ENCODE measurements at regions not wholly inside any gene's neighbourhood (a gene's known extent, or its start where the extent isn't known, plus 50 kb on each side); places are given as distances from the start of the nearest gene placed in this dataset.

DNA sequence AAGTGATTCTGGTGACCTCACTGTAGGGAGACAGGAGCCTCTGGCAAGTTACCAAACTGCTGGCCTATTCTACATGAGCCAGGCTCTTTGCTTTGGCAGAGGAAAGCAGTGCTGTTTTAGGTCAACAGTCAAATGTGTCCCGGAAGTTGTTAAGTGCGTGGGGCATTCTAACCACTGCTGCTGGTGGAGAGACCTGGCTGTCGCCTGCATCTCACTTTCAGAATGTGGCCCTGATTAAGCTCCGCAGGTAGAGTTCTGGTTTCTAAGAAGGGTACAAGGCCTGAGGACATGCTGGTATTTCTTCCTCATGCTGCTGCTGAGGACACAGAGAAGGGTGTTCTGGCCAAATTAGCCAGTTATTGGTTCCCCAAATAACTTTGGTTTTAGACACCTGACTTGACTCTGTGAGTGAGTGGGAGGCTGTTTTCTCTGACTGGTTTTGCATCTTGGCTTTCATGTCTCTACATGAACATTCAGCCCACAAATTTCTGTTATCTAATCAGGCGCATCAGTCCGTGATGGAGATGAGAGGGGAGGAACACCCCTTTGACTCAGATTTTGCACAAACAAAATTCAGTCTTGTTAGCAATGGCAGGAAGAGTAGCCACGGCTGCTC is 120.8 kb downstream of the LMO4 start:
- Histone ChIP-seq H3K4me3 (ENCODE audit: low read depth, low read length) (no peak overlapping the region), H3K9ac (ENCODE audit: low read depth, low read length) (no peak overlapping the region), H3K4me1 (ENCODE audit: control insufficient read depth, insufficient read depth, low read length) (no peaks in the 10 kb centered on the region), H3K27me3 (ENCODE audit: control insufficient read depth, insufficient read depth, low read length) (no peaks in the 10 kb centered on the region), H3K9me3 (ENCODE audit: control insufficient read depth, insufficient read depth, low read length) (no peaks in the 10 kb centered on the region), H3K36me3 (ENCODE audit: control insufficient read depth, insufficient read depth, low read length) (no peaks in the 10 kb centered on the region)

DNA sequence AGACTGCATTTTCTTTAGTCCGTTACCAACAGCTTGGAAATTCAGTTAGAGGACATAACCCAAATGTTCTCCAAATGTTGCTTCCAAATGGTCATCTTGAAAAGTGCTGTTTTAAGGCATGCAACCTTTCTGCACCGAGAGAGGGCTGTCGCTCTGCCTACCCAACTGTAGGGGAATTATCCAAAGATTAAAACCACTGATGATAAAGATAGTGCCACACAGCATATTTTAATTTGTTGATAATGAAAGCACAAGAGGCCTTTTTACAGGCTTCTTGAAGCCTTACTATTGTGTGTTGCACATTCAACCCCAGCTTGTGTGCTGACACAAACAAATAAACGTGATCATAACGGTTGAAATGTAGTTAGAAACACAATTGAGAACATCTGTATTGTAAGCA is 121.5 kb downstream of the LMO4 start:
- Histone ChIP-seq H3K36me3 (ENCODE audit: control insufficient read depth, insufficient read depth, low read length) (no peaks in the 10 kb centered on the region), H3K4me1 (ENCODE audit: control insufficient read depth, insufficient read depth, low read length) (no peaks in the 10 kb centered on the region), H3K27me3 (ENCODE audit: control insufficient read depth, insufficient read depth, low read length) (no peaks in the 10 kb centered on the region), H3K9ac (ENCODE audit: low read depth, low read length) (no peak overlapping the region), H3K9me3 (ENCODE audit: control insufficient read depth, insufficient read depth, low read length) (no peaks in the 10 kb centered on the region), H3K4me3 (ENCODE audit: low read depth, low read length) (no peak overlapping the region)

DNA sequence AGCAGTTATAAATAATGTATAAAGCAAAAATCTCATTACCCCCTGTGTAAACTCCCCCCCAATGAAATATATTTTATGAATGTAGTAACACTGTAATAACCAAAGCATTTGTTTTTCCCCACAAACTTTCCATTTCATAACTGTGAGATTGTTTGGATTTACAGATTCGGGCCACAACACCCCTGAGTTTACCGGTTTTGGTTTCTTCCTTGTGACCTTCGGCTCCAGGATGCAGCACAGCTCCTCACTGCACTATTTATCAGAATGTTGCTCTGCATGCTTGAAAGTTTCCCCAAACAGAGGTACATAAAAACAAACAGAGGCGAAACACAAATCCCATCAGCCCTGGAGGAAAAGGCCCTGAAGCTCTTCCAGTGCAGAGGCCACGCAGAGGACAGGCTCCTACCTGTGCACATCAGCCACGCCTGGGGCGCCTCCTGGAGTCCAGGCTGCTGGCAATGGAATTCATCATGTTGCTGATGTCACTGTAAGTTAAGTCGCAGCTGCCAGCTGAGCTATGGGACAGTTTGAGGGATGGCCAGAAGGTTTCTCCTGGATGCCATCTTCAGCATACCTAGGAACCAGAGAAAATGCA is 122.0 kb downstream of the LMO4 start:
- H3K4me1 ChIP-seq (ENCODE audit: control insufficient read depth, insufficient read depth, low read length) = no peaks in the 10 kb centered on the region
- H3K9me3 ChIP-seq (ENCODE audit: control insufficient read depth, insufficient read depth, low read length) = no peaks in the 10 kb centered on the region
- no peak overlapping the region for H3K4me3 ChIP-seq (ENCODE audit: low read depth, low read length)
- no peaks in the 10 kb centered on the region for H3K36me3 ChIP-seq (ENCODE audit: control insufficient read depth, insufficient read depth, low read length)
- no peaks in the 10 kb centered on the region for H3K27me3 ChIP-seq (ENCODE audit: control insufficient read depth, insufficient read depth, low read length)
- no peak overlapping the region for H3K9ac ChIP-seq (ENCODE audit: low read depth, low read length)

GRCh38 chr1:87451229-87451920 is 122.7 kb downstream of the LMO4 start:
- no peaks in the 10 kb centered on the region for H3K9me3 ChIP-seq (ENCODE audit: control insufficient read depth, insufficient read depth, low read length)
- no peaks in the 10 kb centered on the region for H3K4me1 ChIP-seq (ENCODE audit: control insufficient read depth, insufficient read depth, low read length)
- H3K27me3 ChIP-seq (ENCODE audit: control insufficient read depth, insufficient read depth, low read length) = no peaks in the 10 kb centered on the region
- no peak overlapping the region for H3K9ac ChIP-seq (ENCODE audit: low read depth, low read length)
- no peaks in the 10 kb centered on the region for H3K36me3 ChIP-seq (ENCODE audit: control insufficient read depth, insufficient read depth, low read length)
- no peak overlapping the region for H3K4me3 ChIP-seq (ENCODE audit: low read depth, low read length)

DNA sequence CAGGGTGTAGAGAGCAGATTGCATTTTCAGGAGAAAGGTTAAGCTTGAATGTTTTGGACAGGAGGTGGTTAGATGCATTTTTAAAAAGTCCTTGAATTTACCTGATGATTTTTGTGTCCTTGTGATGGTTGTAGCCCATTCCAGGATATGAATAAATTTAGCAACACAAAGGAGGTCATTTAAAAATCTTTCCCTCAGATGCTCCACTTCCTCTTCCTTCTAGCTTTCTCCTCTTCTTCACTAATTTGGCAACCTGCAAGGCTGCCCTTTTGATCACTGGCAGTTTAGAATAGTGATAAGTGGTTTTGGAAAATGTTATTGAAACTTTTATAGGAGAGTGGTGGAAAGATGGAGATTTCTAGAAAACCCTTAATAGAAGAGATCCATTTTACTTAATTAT is 124.0 kb downstream of the LMO4 start:
- no peak overlapping the region for H3K9ac ChIP-seq (ENCODE audit: low read depth, low read length)
- H3K36me3 ChIP-seq (ENCODE audit: control insufficient read depth, insufficient read depth, low read length) = no peaks in the 10 kb centered on the region

GRCh38 chr1:87457408-87457807 is 128.7 kb downstream of the LMO4 start:
- no peak overlapping the region for H3K9ac ChIP-seq (ENCODE audit: low read depth, low read length)
- H3K4me1 ChIP-seq (ENCODE audit: control insufficient read depth, insufficient read depth, low read length) = no peaks in the 10 kb centered on the region
- no peak overlapping the region for H3K4me3 ChIP-seq (ENCODE audit: low read depth, low read length)
- no peaks in the 10 kb centered on the region for H3K36me3 ChIP-seq (ENCODE audit: control insufficient read depth, insufficient read depth, low read length)
- H3K9me3 ChIP-seq (ENCODE audit: control insufficient read depth, insufficient read depth, low read length) = peaks cover 3% of the 10 kb centered on the region
- H3K27me3 ChIP-seq (ENCODE audit: control insufficient read depth, insufficient read depth, low read length) = no peaks in the 10 kb centered on the region

More for the DNA sequence above, 124.0 kb downstream of the LMO4 start:
- H3K4me1 ChIP-seq (ENCODE audit: control insufficient read depth, insufficient read depth, low read length) = no peaks in the 10 kb centered on the region
- H3K4me3 ChIP-seq (ENCODE audit: low read depth, low read length) = no peak overlapping the region
- no peaks in the 10 kb centered on the region for H3K9me3 ChIP-seq (ENCODE audit: control insufficient read depth, insufficient read depth, low read length)
- no peaks in the 10 kb centered on the region for H3K27me3 ChIP-seq (ENCODE audit: control insufficient read depth, insufficient read depth, low read length)

DNA sequence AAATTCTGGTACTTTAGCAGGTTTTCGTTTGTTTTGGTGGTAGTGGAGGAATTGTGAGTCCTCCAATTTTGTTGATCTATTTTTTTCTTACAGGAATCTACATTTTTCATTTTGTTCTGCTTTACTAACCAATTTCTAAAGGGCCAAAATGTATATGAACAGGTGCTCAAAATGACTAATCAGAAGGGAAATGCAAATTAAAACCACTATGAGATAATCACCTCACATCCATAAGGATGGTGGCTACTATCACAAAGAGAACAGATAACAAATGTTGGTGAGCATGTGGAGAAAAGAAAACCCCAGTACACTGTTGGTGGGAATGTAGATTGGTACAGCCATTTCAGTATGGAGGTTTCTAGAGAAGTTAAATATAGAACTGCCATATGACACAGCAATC is 134.2 kb downstream of the LMO4 start:
- Histone ChIP-seq H3K9me3 (ENCODE audit: control insufficient read depth, insufficient read depth, low read length) (peaks cover 3% of the 10 kb centered on the region), H3K4me1 (ENCODE audit: control insufficient read depth, insufficient read depth, low read length) (peaks cover 8% of the 10 kb centered on the region), H3K4me3 (ENCODE audit: low read depth, low read length) (no peak overlapping the region), H3K27me3 (ENCODE audit: control insufficient read depth, insufficient read depth, low read length) (no peaks in the 10 kb centered on the region), H3K9ac (ENCODE audit: low read depth, low read length) (no peak overlapping the region), H3K36me3 (ENCODE audit: control insufficient read depth, insufficient read depth, low read length) (no peaks in the 10 kb centered on the region)

GRCh38 chr1:87464022-87464490 is 135.4 kb downstream of the LMO4 start:
- no peaks in the 10 kb centered on the region for H3K36me3 ChIP-seq (ENCODE audit: control insufficient read depth, insufficient read depth, low read length)
- H3K27me3 ChIP-seq (ENCODE audit: control insufficient read depth, insufficient read depth, low read length) = no peaks in the 10 kb centered on the region
- no peak overlapping the region for H3K9ac ChIP-seq (ENCODE audit: low read depth, low read length)
- H3K9me3 ChIP-seq (ENCODE audit: control insufficient read depth, insufficient read depth, low read length) = peaks cover 3% of the 10 kb centered on the region
- no peak overlapping the region for H3K4me3 ChIP-seq (ENCODE audit: low read depth, low read length)
- peaks cover 8% of the 10 kb centered on the region for H3K4me1 ChIP-seq (ENCODE audit: control insufficient read depth, insufficient read depth, low read length)

- Histone ChIP-seq H3K9ac (ENCODE audit: low read depth, low read length) (no peak overlapping the region), H3K4me1 (ENCODE audit: control insufficient read depth, insufficient read depth, low read length) (peaks cover 8% of the 10 kb centered on the region), H3K4me3 (ENCODE audit: low read depth, low read length) (no peak overlapping the region), H3K36me3 (ENCODE audit: control insufficient read depth, insufficient read depth, low read length) (no peaks in the 10 kb centered on the region), H3K9me3 (ENCODE audit: control insufficient read depth, insufficient read depth, low read length) (no peaks in the 10 kb centered on the region), H3K27me3 (ENCODE audit: control insufficient read depth, insufficient read depth, low read length) (no peaks in the 10 kb centered on the region)
Measured at GRCh38 chr1:87466621-87467020, 137.9 kb downstream of the LMO4 start.

DNA sequence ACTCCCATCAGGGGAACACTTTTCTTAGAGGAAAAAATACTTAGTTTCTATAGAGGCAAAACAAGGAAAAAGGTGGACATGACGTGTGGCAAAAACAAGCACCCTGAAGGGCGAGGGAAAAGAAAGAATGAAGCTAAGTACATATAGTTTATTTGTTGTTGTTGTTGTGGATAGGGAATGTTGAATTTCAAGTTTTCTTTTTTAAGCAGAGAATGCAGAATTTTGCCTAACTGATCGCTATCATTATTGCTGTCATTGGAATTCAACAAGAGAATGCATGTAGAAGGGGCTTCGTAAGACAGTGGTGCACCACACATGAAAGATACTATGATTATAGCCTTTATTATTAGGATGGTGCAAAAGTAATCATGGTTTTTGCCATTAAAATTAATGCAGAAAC is 144.0 kb downstream of the LMO4 start:
- H3K9me3 ChIP-seq (ENCODE audit: control insufficient read depth, insufficient read depth, low read length) = no peaks in the 10 kb centered on the region
- H3K36me3 ChIP-seq (ENCODE audit: control insufficient read depth, insufficient read depth, low read length) = no peaks in the 10 kb centered on the region
- no peak overlapping the region for H3K4me3 ChIP-seq (ENCODE audit: low read depth, low read length)
- no peak overlapping the region for H3K9ac ChIP-seq (ENCODE audit: low read depth, low read length)
- peaks cover 6% of the 10 kb centered on the region for H3K4me1 ChIP-seq (ENCODE audit: control insufficient read depth, insufficient read depth, low read length)
- H3K27me3 ChIP-seq (ENCODE audit: control insufficient read depth, insufficient read depth, low read length) = no peaks in the 10 kb centered on the region

GRCh38 chr1:87473203-87473661 is 144.6 kb downstream of the LMO4 start:
- H3K36me3 ChIP-seq (ENCODE audit: control insufficient read depth, insufficient read depth, low read length) = no peaks in the 10 kb centered on the region
- no peak overlapping the region for H3K4me3 ChIP-seq (ENCODE audit: low read depth, low read length)
- H3K27me3 ChIP-seq (ENCODE audit: control insufficient read depth, insufficient read depth, low read length) = no peaks in the 10 kb centered on the region
- H3K9ac ChIP-seq (ENCODE audit: low read depth, low read length) = no peak overlapping the region
- H3K4me1 ChIP-seq (ENCODE audit: control insufficient read depth, insufficient read depth, low read length) = peaks cover 6% of the 10 kb centered on the region
- H3K9me3 ChIP-seq (ENCODE audit: control insufficient read depth, insufficient read depth, low read length) = no peaks in the 10 kb centered on the region

DNA sequence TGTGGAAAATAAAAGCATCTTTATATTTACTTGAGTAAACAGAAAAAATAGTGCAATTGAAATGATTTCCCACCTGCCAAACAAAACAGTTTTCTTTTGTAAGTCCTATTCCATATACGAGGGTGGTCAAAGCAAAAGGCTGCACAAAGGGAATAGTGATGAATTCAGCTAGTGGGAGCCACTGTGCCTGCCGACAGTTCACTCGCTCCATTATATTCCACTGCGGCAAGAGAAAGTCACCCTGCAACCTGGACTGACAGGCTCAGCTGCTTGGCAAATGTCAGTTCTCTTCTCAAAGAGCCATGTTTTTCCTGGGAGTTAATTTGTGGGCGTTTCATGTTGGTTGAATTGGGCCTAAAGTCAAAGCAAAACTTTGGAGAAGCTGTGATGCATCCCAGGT is 145.4 kb downstream of the LMO4 start:
- H3K9me3 ChIP-seq (ENCODE audit: control insufficient read depth, insufficient read depth, low read length) = no peaks in the 10 kb centered on the region
- no peak overlapping the region for H3K4me3 ChIP-seq (ENCODE audit: low read depth, low read length)
- H3K9ac ChIP-seq (ENCODE audit: low read depth, low read length) = no peak overlapping the region
- H3K36me3 ChIP-seq (ENCODE audit: control insufficient read depth, insufficient read depth, low read length) = no peaks in the 10 kb centered on the region
- H3K27me3 ChIP-seq (ENCODE audit: control insufficient read depth, insufficient read depth, low read length) = no peaks in the 10 kb centered on the region
- peaks cover 6% of the 10 kb centered on the region for H3K4me1 ChIP-seq (ENCODE audit: control insufficient read depth, insufficient read depth, low read length)
